ENCODE measurements at regions not wholly inside any gene's neighbourhood (a gene's known extent, or its start where the extent isn't known, plus 50 kb on each side); places are given as distances from the start of the nearest gene placed in this dataset.

DNA sequence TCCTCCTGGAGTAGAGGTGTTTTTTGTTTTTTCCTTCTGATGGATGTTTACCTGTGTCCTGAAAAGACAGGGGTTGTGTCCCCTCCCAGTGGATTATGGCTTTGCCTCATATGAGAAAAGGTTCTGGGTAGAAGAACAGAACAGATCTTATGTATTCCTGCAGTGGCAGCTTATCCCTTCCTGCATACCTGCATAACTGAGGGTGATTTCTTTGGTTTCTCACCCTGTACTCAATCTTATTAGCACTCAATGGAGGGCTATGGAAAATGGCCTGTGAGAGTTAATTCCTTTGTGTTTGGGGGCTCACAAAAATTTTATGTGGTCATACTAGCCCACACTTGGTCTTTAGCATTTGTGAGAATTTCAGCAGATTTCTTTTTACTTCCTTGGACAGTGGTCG is 482.0 kb upstream of the ONECUT1 start:
- no TSS peak for BruUV-seq (replicated peaks)
- Mint-ChIP-seq H3K27ac (ENCODE audit: unreplicated experiment) (no peak overlapping the region), H3K4me1 (ENCODE audit: low read depth, unreplicated experiment) (peaks cover 8% of the 10 kb centered on the region), H3K4me3 (ENCODE audit: low read depth, unreplicated experiment) (no peak overlapping the region), H3K36me3 (ENCODE audit: insufficient read depth, unreplicated experiment) (no peaks in the 10 kb centered on the region), H3K27me3 (ENCODE audit: unreplicated experiment) (no peaks in the 10 kb centered on the region), H3K9me3 (ENCODE audit: low read depth, unreplicated experiment) (peaks cover 4% of the 10 kb centered on the region)
- intact Hi-C loops (cut with micrococcal nuclease; ENCODE audit: unreplicated experiment) = no loop called here
- CTCF ChIA-PET = no interaction called here
- TF ChIP-seq, protein P1, sequence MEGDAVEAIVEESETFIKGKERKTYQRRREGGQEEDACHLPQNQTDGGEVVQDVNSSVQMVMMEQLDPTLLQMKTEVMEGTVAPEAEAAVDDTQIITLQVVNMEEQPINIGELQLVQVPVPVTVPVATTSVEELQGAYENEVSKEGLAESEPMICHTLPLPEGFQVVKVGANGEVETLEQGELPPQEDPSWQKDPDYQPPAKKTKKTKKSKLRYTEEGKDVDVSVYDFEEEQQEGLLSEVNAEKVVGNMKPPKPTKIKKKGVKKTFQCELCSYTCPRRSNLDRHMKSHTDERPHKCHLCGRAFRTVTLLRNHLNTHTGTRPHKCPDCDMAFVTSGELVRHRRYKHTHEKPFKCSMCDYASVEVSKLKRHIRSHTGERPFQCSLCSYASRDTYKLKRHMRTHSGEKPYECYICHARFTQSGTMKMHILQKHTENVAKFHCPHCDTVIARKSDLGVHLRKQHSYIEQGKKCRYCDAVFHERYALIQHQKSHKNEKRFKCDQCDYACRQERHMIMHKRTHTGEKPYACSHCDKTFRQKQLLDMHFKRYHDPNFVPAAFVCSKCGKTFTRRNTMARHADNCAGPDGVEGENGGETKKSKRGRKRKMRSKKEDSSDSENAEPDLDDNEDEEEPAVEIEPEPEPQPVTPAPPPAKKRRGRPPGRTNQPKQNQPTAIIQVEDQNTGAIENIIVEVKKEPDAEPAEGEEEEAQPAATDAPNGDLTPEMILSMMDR (IDR thresholded peaks at IDR 0.05; ENCODE audit: unreplicated experiment) = no peak
- DNase-seq = no peak

GRCh38 chr15:53266176-53266575 is 476.0 kb upstream of the ONECUT1 start:
- Mint-ChIP-seq H3K27me3 (ENCODE audit: unreplicated experiment) (no peaks in the 10 kb centered on the region), H3K27ac (ENCODE audit: unreplicated experiment) (no peak overlapping the region), H3K4me3 (ENCODE audit: low read depth, unreplicated experiment) (no peak overlapping the region), H3K4me1 (ENCODE audit: low read depth, unreplicated experiment) (no peaks in the 10 kb centered on the region), H3K9me3 (ENCODE audit: low read depth, unreplicated experiment) (no peaks in the 10 kb centered on the region), H3K36me3 (ENCODE audit: insufficient read depth, unreplicated experiment) (no peaks in the 10 kb centered on the region)
- no TSS peak for BruUV-seq (replicated peaks)
- TF ChIP-seq, protein P1 (IDR thresholded peaks at IDR 0.05; ENCODE audit: unreplicated experiment) = no peak
- CTCF ChIA-PET = no interaction called here
- no peak for DNase-seq
- intact Hi-C loops (cut with micrococcal nuclease; ENCODE audit: unreplicated experiment) = no loop called here

DNA sequence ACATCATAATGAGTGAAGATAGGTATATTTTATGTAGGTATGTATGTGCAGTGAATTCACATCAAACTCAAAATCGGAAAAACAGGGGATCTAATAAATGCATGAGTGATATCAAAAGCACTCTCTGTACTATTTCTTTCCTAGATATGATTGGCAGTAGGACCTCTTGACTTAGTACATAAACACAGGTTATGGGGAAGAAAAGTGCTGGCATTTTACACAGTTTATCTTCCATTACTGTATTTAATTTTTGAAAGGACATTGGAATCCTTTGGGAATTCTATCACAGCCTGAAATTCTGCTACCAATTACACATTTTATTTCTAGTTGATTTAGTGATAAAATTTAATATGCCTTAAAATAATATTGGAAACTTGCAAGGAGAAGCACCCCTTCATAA is 470.5 kb upstream of the ONECUT1 start:
- BruUV-seq (replicated peaks) = no TSS peak
- intact Hi-C loops (cut with micrococcal nuclease; ENCODE audit: unreplicated experiment) = no loop called here
- TF ChIP-seq, protein P1 (IDR thresholded peaks at IDR 0.05; ENCODE audit: unreplicated experiment) = no peak
- Mint-ChIP-seq H3K4me1 (ENCODE audit: low read depth, unreplicated experiment) (no peaks in the 10 kb centered on the region), H3K27me3 (ENCODE audit: unreplicated experiment) (no peaks in the 10 kb centered on the region), H3K27ac (ENCODE audit: unreplicated experiment) (no peak overlapping the region), H3K36me3 (ENCODE audit: insufficient read depth, unreplicated experiment) (no peaks in the 10 kb centered on the region), H3K4me3 (ENCODE audit: low read depth, unreplicated experiment) (no peak overlapping the region), H3K9me3 (ENCODE audit: low read depth, unreplicated experiment) (no peaks in the 10 kb centered on the region)
- DNase-seq = no peak
- CTCF ChIA-PET = no interaction called here

DNA sequence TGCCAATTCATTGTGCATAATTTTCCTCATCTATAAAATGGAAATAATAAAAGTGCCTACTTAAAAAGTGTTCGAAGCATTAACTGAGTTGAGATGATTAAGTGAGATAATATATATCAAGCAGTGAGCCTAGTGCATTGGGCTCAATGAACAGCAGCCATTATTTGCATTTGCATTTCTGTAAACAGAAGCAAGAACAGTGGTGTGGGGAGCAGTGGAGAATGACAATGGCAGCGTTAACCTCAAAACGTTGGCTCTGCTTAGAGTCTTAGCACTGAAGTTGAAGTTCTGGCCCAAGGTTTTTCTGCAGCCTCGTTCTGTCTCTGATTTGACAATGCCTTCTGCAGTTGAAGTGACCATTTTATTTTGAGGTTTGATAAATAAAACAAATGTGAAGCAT is 466.3 kb upstream of the ONECUT1 start:
- H3K4me1 Mint-ChIP-seq (ENCODE audit: low read depth, unreplicated experiment) = peaks cover 9% of the 10 kb centered on the region
- DNase-seq = no peak
- intact Hi-C loops (cut with micrococcal nuclease; ENCODE audit: unreplicated experiment) = no loop called here
- CTCF ChIA-PET = no interaction called here
- no TSS peak for BruUV-seq (replicated peaks)
- no peaks in the 10 kb centered on the region for H3K9me3 Mint-ChIP-seq (ENCODE audit: low read depth, unreplicated experiment)
- no peak overlapping the region for H3K4me3 Mint-ChIP-seq (ENCODE audit: low read depth, unreplicated experiment)
- no peaks in the 10 kb centered on the region for H3K36me3 Mint-ChIP-seq (ENCODE audit: insufficient read depth, unreplicated experiment)
- H3K27ac Mint-ChIP-seq (ENCODE audit: unreplicated experiment) = no peak overlapping the region
- H3K27me3 Mint-ChIP-seq (ENCODE audit: unreplicated experiment) = no peaks in the 10 kb centered on the region
- TF ChIP-seq, protein P1 (IDR thresholded peaks at IDR 0.05; ENCODE audit: unreplicated experiment) = no peak

GRCh38 chr15:53256043-53256442 is 465.9 kb upstream of the ONECUT1 start:
- Mint-ChIP-seq H3K4me3 (ENCODE audit: low read depth, unreplicated experiment) (no peak overlapping the region), H3K9me3 (ENCODE audit: low read depth, unreplicated experiment) (no peaks in the 10 kb centered on the region), H3K36me3 (ENCODE audit: insufficient read depth, unreplicated experiment) (no peaks in the 10 kb centered on the region), H3K27me3 (ENCODE audit: unreplicated experiment) (no peaks in the 10 kb centered on the region), H3K27ac (ENCODE audit: unreplicated experiment) (no peak overlapping the region), H3K4me1 (ENCODE audit: low read depth, unreplicated experiment) (peaks cover 9% of the 10 kb centered on the region)
- intact Hi-C loops (cut with micrococcal nuclease; ENCODE audit: unreplicated experiment) = no loop called here
- CTCF ChIA-PET = no interaction called here
- no TSS peak for BruUV-seq (replicated peaks)
- TF ChIP-seq, protein P1 (IDR thresholded peaks at IDR 0.05; ENCODE audit: unreplicated experiment) = no peak
- DNase-seq = no peak
